ENCODE measurements at regions not wholly inside any gene's neighbourhood (a gene's known extent, or its start where the extent isn't known, plus 50 kb on each side); places are given as distances from the start of the nearest gene placed in this dataset.

DNA sequence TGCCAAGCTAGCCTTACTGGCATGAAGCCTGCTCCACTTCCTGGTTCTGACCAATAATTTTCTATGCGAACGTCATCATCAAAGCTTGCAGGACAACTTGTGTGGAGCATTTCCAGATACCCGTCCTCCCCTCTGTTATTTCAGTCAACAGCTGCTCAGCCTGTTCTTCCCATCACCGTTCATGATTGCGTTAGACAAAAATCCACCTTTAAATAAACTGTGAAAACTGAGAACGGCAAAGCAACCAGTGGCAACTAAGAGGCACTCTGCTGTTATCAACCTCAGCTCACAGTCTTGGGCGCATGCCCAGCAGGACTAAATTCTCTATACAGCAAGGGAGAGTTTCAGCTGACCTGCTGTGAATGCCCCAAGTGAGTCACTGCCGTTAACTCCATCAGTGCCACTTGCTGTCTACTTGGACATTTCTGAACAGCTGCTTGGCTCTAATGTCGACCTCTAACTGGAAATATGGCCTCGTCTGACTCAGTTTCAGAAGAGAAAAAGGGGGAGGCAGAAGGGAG is 207.4 kb upstream of the RUNX1 start:
- DNase-seq (ENCODE audit: low read depth): peak; percentile 83

DNA sequence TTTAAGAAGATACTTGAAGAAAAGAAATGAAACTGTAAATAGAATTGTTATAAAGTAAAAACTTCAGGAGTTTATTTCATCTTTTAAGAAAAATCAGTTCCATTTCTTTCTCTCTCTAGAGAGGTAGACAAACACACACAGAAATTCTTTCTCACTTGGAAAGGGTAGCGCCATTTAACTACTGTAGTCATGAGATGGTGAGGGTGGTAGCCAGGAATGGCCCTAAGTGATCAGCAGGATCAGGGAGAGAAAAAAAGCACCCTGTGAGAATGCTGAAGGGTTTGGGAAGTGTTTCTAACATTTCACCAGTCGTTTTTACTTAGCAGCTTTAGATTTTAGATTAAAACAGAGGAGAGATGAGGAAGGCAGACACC is 205.7 kb upstream of the RUNX1 start:
- no peak for DNase-seq (ENCODE audit: low read depth)

DNA sequence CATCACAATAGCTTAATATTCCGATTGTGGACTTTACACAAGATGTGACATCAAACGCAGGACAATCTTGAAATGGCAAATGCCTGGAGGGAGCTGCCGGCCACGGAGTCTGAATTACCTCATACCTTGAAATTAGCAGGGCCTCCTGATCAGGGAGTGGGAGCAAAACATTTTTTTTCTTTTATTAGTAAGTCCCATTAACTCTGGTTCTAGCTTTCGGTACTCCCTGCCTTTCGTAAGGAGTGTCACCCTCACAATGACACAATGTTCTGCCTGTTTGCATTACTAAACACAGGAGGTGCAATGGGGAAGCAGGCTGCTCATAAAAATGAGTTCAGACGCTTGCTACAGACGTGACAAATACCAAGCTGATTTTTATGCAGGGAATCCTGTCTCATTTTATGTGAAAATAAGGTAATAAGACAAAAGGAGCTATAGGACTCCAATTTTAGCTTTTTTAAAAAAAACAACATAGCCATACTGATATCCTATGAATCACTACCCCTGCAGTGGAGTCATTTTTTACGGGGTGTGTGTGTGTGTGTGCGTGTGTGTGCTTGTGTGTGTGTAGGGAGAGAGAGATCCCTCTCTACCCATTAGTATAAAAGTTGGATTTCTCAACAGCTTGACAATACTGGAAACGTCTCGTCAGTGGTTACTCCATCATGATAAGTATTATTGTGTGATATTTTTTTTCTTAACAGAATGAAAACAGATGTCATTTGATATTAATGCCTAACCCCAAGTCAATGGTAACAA is 205.1 kb upstream of the RUNX1 start:
- DNase-seq (ENCODE audit: low read depth): peak; percentile 73

DNA sequence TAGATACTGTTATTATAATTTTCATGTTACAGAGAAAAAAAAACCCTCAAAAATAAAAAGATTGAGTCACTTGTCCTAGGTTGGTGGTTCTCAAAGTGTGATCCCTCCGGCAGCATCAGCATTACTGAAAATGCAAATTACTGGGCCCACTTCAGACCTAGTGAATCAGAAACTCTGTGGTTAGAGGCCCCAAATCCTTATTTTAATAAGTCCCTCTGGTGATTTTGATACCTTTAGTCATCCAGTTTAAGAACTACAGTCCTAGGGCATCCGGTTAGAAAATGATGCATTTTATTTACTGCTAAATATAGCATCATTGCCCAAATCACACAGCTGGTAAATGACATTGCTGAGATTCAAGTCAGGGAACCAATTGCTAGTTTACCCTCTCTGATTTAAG is 203.7 kb upstream of the RUNX1 start:
- no peak for DNase-seq (ENCODE audit: low read depth)

DNA sequence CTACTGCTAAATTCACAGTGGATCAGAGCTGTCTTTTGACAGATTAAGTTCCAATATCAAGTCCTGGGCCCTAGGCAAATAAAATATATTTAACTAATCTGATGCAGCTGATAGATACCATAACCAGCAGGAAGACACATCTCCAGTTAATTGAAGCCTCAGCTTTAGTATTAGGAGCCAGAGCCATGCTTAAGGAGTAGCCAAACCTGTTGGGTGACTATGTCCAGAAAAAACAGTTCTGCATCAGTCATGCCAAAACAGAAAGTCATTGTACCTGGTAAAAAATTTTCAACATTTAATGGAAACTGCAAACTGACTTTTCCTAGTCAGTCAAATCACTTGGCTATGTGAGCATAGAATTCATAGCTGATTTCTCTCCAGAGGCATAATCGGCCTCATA is 200.5 kb upstream of the RUNX1 start:
- no peak for DNase-seq (ENCODE audit: low read depth)

DNA sequence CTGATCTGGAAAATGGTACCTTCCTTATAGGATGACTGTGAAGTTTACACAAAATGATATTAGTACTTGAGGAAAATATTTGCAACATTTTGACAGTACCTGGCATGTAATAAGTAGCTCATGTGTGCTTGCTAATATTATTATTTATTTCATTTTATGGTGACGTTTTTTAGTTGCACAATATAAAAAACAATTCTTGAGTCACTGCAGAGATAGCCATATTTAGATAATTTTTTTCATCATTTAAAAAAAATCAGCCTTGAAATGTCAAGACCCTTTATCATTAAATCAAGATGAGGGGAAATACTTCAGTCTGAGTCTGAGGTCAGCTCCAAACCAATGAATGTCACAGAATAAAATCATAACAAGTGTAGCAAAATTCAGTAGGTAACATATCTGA is 196.8 kb upstream of the RUNX1 start:
- no peak for DNase-seq (ENCODE audit: low read depth)

DNA sequence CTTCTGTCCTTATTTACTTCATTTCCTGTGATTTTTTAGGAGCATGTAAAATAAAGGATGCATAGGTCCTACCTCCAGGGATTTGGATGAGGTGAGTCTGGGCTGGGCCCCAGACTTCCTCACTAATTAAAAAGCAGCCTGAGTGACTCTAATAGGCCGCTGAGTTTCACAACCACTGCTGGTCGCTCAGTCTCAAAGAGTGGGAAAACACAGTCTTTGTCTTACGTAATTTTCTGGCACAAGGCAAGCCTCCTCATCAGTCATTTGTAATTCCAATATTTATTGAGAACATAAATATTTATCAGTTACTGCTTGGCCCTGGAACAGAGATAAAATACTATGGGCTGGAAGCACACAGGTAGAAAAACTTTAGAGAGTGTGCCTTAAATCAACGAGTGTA is 195.4 kb upstream of the RUNX1 start:
- DNase-seq (ENCODE audit: low read depth): no peak

DNA sequence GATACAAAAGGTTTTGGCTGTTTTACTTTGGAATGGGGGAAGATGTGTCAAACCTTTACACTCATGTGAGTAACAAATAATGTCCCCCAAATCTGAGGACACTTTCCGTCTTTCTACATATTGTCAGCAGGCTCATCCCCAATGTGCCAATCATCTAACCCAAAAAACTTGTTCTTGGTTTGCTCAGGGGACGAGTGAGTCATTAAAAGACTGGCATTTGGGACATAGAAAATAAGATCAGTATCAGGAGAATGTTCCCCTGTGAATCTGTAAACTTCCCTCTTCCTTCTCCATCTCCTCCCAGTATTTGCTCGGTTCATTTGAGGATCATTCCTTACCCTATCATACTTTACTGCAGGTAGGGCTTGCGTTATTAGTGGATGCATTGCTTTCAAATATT is 194.1 kb upstream of the RUNX1 start:
- DNase-seq (ENCODE audit: low read depth): no peak

DNA sequence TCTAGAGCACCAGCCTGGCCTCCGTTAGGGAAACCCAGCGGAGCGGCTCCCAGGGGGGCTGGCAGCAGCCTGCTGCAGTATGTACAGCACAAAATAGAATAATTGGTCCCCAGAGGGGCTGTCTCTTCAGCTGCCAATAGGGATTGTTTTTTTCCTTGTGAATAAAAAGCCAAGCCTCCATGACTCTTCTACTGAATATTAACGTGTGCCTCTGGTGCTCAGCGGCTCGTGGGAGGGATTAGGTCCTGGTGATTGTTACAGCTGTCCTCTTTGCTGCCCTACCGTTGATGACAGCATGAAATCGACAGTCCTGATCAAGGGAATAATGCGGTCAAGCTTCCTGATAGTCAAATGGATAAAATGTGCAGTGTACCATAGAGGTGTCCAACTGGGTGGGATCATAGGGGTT is 190.7 kb upstream of the RUNX1 start:
- no peak for DNase-seq (ENCODE audit: low read depth)

DNA sequence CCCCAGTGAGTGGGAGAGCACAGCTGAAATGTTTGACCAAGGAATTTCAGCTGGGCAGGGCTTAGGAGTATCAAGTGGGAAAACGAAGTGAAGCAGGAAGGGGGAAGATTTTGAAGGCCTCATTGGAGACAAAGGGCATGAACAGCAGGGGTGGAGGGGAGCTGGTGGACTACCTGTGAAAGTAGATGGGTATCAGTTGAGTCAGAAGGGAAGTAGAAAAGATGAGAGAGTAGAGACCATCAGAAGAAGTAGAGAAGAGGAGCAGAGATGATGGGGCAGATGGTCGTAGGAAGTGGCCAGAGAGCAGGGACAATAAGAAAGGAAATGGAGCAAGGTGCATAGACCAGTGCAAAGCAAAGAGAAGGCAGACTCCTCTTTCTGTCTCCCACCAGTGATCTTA is 189.0 kb upstream of the RUNX1 start:
- DNase-seq (ENCODE audit: low read depth): no peak

DNA sequence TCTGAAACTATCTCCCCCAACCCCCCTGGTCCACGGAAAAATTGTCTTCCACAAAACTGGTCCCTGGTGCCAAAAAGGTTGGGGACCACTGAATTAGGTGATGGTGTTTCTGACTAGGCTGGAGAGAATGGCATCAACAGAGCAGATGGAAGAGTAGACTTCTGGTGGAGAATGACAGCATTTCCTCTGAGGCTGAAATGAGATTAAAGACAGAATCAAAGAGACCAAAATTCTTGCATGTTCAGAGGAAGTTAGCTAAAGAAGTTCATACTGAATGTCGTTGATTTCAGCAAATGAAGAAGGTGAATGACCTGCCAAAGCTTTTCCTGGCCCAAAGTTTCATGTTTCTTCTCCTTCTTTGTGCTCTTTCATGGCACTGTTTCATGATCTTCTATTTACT is 188.2 kb upstream of the RUNX1 start:
- no peak for DNase-seq (ENCODE audit: low read depth)

DNA sequence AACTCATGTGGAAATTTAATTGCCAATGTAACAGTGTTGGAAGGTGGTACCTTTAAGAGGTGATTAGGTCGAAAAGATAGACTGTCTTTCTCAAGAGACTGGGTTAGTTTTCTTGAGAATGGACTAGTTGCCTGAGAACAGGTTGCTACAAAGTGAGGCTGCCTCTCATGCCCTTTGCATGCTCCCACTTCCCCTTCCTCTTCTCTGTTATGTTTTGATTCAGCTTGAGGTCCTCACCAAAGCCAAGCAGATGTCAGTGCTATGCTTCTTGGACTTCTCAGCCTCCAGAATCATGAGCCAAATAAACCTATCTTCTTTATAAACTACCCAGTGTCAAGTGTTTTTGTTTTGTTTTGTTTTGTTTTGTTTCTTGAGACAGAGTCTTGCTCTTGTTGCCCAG is 187.0 kb upstream of the RUNX1 start:
- no peak for DNase-seq (ENCODE audit: low read depth)

DNA sequence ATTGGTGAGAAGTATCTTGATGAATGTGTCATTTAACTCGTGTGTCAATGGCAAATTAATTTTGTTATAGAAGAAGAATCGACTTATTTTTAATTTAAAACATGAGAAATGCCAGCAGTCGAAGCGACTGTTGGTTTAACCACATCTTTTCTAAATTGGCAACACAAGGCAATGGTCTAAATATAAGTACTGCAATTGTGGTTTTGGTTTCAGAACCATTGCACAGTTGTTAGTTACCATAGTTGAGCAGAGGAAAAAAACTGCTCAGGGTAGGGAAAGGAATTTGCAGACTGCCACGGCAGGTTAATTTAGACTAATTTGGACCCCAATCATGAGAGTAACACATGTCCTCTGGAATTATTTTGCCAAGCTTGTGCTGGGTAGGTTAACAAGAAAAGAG is 185.6 kb upstream of the RUNX1 start:
- DNase-seq (ENCODE audit: low read depth): peak; percentile 54

DNA sequence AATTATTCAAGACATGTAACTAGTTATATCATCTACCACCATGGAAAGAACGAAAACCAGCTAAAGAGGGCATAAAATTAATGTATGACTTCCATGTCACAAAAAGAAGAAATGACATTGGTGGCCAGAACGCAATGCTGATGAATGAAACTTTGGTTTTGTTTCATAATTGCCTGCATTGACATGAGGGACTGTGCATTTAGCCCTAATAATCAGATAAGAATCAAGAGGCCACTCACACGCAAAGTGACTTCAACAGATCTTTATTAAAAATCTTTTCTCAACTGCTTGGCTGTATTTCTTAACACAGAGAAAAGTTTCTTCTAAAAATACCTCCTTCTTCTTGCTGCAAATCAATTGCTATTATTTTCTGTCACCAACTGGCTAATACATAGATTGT is 184.7 kb upstream of the RUNX1 start:
- DNase-seq (ENCODE audit: low read depth): no peak

DNA sequence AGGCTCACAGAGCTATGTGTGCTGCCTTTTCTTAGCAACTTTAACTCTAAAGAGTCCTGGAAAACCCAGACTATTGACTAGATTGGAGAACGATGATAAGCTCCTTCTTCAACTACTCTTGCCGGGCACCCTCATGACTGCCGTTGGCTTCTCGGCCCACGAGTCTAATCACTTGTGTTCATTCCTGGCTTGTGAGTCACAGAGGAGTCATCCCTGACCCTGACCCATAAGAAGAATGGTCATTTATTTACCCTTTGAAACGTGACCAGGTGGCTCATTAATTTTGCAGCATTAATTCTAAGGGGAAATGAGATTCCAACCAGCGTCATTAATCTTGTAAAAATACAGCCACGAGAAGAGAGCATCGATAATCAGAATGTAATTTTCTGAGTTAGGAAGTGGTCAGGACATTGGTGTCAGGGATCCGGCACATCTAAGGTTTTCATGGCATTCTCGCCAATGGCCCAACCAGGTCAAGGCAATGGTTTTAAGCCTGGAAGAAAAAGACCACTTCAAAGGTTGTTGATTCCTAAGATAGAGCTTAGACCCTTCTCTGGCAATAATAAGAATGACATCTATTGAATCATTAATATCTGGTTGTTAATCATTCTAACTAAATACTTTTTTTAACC is 183.6 kb upstream of the RUNX1 start:
- no peak for DNase-seq (ENCODE audit: low read depth)

DNA sequence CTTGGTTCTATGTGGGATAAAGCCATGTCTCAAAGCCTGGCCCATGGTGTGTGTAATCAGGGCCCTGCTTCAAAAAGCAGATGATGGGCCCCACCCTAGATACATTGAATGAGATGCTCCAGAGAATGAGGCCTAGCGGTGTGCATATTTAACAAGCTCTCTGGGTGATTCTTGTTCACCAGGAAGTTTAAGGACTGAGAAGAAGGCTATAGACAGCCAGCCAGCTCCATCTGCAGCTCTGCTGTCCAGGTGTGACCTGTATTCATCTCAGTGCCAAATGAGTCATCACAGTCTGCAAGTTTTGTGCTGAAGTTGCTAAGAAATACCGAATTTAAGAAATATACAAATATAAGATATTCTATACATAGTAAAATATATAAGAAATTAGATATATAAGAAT is 182.0 kb upstream of the RUNX1 start:
- no peak for DNase-seq (ENCODE audit: low read depth)

DNA sequence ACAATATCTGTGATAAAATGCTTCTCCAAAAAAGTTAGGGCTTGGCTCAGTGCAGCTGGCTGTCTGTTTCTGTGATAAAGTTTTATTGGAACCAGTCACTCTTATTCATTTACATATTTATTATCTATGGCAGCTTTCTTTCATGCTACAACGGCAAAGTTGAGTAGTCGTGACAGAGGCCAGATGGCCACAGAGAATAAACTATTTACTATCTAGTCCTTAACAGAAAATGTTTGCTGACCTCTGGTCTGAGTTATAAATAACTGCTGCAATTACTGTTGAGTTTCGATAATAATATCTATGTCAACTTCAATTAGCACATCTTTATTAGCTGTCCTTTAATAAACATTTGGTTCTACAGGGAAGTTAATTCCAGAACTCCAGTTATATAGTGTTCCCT is 180.2 kb upstream of the RUNX1 start:
- DNase-seq (ENCODE audit: low read depth): no peak

DNA sequence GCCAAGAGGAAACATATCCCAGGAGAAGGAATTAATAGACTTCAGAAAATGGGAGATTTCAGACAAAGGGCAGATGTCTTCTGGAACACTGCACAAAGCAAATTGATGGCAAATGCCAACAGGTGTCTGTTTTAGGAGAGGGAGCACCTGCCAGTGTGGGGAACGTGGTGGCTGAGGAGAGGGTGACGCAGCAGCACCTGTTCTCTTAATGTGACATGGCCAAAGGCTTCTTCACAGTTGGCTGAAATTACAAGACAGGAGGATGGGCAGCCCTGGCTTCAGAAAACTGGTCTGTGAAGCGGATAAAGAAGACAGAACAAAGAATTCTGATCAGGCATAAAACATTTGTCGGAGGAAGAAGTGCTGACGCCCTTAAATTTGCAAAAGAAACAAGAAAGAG is 178.7 kb upstream of the RUNX1 start:
- no peak for DNase-seq (ENCODE audit: low read depth)

DNA sequence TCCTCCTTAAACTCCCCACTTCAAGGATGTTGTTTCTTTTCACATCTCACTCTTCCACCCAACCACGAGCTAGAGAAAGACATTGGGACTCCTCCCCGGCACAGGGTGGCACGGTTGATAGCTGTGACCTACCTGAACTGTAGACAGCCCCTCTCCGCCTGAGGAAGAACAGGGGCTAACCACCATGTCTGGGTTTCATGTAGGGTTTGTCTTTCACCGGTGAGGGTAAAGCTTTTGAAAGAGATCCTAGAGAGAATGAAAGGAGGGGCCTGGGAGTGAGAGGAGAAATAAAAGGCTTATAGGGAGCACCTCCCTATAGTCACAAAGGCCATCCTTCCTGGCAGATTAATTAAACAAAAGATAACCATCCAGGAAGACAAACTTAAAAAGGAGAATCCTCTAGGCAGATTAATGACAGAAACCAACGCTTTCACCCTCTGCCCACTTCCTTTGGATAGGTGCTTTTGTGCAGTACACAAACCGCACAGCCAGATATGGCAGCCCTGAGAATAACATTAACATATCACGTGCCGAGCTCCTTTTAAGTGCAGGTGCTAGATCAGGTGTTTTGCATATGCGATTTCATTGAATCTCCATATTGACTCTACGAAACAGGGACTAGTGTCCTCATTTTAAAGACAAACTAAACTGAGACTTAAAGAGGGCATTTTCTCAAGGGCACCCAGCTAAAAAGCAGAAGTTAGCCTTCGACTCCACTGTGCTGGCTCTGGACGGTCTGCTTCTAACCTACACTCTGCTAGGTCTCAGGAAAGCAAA is 178.1 kb upstream of the RUNX1 start:
- DNase-seq (ENCODE audit: low read depth): no peak

DNA sequence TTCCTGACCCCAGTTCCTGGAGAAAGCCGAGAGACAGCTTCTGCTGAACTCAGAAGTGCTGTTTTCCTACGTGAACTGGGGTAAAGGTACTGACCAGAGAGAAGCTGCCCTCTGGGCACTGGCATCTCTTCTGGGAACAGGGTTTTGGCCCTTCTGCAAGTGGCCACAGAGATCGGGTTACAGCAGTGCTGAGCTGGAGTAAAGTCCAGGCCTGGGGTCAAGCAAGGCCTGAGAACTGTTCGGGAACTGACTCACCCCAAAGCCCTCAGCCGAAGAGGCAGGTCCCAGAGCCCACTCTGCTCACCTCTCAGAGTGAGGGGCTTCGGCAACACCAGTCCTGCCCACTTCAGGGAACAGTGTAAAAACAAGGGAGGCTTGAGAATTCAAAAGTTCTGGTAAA is 177.2 kb upstream of the RUNX1 start:
- peak; percentile 57 for DNase-seq (ENCODE audit: low read depth)

DNA sequence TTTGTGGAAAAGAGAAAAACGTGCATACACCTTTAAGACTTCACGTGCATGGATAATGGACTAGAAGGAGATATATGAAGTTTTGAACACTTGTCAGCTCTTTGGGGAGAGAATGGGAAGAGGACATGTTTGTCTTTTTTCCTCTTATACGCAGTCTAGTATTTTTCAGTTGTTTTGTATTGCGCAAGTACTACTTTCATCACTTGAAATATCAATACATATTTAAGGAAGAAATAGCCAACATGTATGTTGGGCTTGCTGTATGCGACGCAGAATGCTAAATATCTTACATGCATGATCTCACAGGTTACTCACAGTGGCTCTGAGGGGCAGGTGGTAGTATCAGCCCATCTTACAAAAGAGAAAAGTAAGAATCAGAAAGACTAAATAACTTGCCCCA is 176.5 kb upstream of the RUNX1 start:
- DNase-seq (ENCODE audit: low read depth): no peak

DNA sequence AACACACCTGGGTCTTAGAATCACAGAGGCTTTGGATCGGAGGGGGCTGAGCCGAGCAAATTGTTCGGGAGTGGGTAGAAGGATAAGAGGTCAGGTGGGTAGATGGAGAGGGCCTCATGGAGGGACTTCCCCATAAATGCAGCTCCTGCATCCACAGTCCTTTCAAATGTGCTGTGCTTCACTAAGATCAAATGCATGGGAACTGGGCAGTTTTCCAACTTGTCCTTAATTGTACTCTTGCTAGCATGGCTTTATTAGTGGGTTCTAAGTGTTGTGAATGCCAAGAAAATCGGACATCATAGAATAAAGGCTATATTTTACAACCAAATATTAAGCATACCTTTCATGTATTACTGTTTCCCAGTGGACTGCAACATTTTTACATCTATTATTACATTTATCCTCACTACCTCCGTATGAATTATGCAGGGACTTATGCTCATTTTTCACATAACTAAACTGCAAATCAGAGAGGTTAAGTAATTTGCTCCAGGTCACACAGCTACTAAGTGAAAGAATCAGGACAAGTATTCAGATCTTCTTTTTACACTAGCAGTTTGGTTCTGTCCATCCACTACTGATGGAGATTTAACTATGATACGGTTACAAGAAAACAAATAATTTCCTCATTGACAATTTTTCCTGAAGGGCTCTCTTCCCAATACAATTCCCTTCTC is 174.5 kb upstream of the RUNX1 start:
- DNase-seq (ENCODE audit: low read depth): no peak

DNA sequence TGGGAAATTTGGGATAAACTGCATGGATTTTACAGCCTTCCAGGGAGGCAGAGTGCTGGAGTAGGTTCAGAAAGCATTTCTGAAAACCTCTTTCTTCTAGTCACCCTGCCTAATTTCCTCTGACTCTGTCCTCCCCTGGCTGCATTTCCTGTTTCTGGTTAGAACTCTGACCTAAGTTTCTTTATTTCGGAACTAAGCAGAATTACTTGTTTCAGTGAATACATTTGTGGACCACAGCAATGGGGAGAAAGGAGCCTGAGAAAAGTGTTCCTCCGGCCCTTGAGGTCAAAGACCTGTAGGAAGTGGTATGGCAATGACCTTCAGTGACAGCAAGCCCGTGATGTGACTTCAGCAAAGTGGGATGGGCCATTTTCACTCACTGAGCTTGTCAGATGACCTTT is 173.4 kb upstream of the RUNX1 start:
- DNase-seq (ENCODE audit: low read depth): no peak
